GM12878 (cell line): ENCODE measurements at regions not wholly inside any gene's neighbourhood (a gene's known extent, or its start where the extent isn't known, plus 50 kb on each side); places are given as distances from the start of the nearest gene placed in this dataset.

ENCODE experiments used
- POLR2A ChIP-seq: IDR thresholded peaks from 2 replicates; pipeline ENCODE4 v1.6.1; 2011; ENCODE audit warnings: low read depth, mild to moderate bottlenecking, low read length
- SRF ChIP-seq, 2 experiments: IDR thresholded peaks; 2 replicates each; pipeline ENCODE4 v1.6.1; 2011; ENCODE audit warnings: low read depth in 2 of 2, low read length in 2 of 2, mild to moderate bottlenecking in 1 of 2, moderate library complexity in 1 of 2
- ZZZ3 ChIP-seq: IDR thresholded peaks from 2 replicates; pipeline ENCODE4 v1.6.1; 2011; ENCODE audit warnings: low read depth; ENCODE audit not compliant: control insufficient read depth, insufficient read length
- TF ChIP-seq, protein P1 (sequence below), 3 experiments: IDR thresholded peaks in 2 of 3; conservative IDR thresholded peaks in 1 of 3; 2 replicates each; pipeline ENCODE4 v1.5.1; 2011; ENCODE audit warnings: low read depth in 3 of 3, low read length in 3 of 3, mild to moderate bottlenecking in 3 of 3, control low read depth in 2 of 3, moderate library complexity in 2 of 3, inconsistent platforms in 1 of 3, mixed read lengths in 1 of 3; ENCODE audit not compliant: control insufficient read depth in 2 of 3, insufficient read depth in 1 of 3; ENCODE audit errors: extremely low read depth in 1 of 3

- TF ChIP-seq POLR2A (no peak), SRF (IDR thresholded peaks at IDR 0.05; ENCODE audit: low read depth in 2 of 2, low read length in 2 of 2) (no peak), ZZZ3 (no peak)
- TF ChIP-seq, protein P1, sequence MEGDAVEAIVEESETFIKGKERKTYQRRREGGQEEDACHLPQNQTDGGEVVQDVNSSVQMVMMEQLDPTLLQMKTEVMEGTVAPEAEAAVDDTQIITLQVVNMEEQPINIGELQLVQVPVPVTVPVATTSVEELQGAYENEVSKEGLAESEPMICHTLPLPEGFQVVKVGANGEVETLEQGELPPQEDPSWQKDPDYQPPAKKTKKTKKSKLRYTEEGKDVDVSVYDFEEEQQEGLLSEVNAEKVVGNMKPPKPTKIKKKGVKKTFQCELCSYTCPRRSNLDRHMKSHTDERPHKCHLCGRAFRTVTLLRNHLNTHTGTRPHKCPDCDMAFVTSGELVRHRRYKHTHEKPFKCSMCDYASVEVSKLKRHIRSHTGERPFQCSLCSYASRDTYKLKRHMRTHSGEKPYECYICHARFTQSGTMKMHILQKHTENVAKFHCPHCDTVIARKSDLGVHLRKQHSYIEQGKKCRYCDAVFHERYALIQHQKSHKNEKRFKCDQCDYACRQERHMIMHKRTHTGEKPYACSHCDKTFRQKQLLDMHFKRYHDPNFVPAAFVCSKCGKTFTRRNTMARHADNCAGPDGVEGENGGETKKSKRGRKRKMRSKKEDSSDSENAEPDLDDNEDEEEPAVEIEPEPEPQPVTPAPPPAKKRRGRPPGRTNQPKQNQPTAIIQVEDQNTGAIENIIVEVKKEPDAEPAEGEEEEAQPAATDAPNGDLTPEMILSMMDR (IDR thresholded peaks at IDR 0.05 in 2 of 3, conservative IDR thresholded peaks at IDR 0.05 in 1 of 3; ENCODE audit: control insufficient read depth in 2 of 3, extremely low read depth in 1 of 3, insufficient read depth in 1 of 3, low read depth in 3 of 3, low read length in 3 of 3), result no peak
Measured at GRCh38 chr2:22406625-22407024, 978.4 kb upstream of the KLHL29 start.
